ENCODE measurements at regions not wholly inside any gene's neighbourhood (a gene's known extent, or its start where the extent isn't known, plus 50 kb on each side); places are given as distances from the start of the nearest gene placed in this dataset.

- H3K27me3 ChIP-seq (replicated peaks in 2 of 5; ENCODE audit: control insufficient read depth in 4 of 5, insufficient read depth in 5 of 5, low read length in 4 of 5): no peaks in the 10 kb centered on the region
- DNase-seq: no peak
- H3K36me3 ChIP-seq (ENCODE audit: control insufficient read depth in 4 of 4, insufficient read depth in 4 of 4, low read length in 3 of 4): no peaks in the 10 kb centered on the region
- no peaks in the 10 kb centered on the region for H3K4me1 ChIP-seq (ENCODE audit: control extremely low read depth in 1 of 4, control insufficient read depth in 4 of 4, insufficient read depth in 4 of 4, low read length in 3 of 4)
- H3K27ac ChIP-seq (ENCODE audit: insufficient read depth in 1 of 2, low read depth in 1 of 2, low read length in 2 of 2, poor library complexity in 1 of 2, severe bottlenecking in 2 of 2): no peak overlapping the region
- H3K9me3 ChIP-seq (ENCODE audit: control extremely low read depth in 1 of 5, control insufficient read depth in 4 of 5, insufficient read depth in 2 of 5, low read depth in 1 of 5, low read length in 4 of 5): no peaks in the 10 kb centered on the region
- H3K4me3 ChIP-seq (ENCODE audit: control insufficient read depth in 1 of 7, extremely low read depth in 1 of 7, insufficient read depth in 4 of 7, low read depth in 2 of 7, low read length in 6 of 7): no peak overlapping the region
- WGBS (ENCODE audit: insufficient coverage): no CpG with 5 or more reads among the region's 3 CpGs
- ChIA-PET CTCF (no interaction called here), POLR2A (no interaction called here)
Observed at GRCh38 chr13:89738072-89738471, 1609.4 kb upstream of the MIR17HG start.

- Histone ChIP-seq H3K4me3 (ENCODE audit: control insufficient read depth in 1 of 7, extremely low read depth in 1 of 7, insufficient read depth in 4 of 7, low read depth in 2 of 7, low read length in 6 of 7) (no peak overlapping the region), H3K27me3 (replicated peaks in 2 of 5; ENCODE audit: control insufficient read depth in 4 of 5, insufficient read depth in 5 of 5, low read length in 4 of 5) (no peaks in the 10 kb centered on the region), H3K9me3 (ENCODE audit: control extremely low read depth in 1 of 5, control insufficient read depth in 4 of 5, insufficient read depth in 2 of 5, low read depth in 1 of 5, low read length in 4 of 5) (no peaks in the 10 kb centered on the region), H3K36me3 (ENCODE audit: control insufficient read depth in 4 of 4, insufficient read depth in 4 of 4, low read length in 3 of 4) (no peaks in the 10 kb centered on the region), H3K4me1 (ENCODE audit: control extremely low read depth in 1 of 4, control insufficient read depth in 4 of 4, insufficient read depth in 4 of 4, low read length in 3 of 4) (no peaks in the 10 kb centered on the region), H3K27ac (ENCODE audit: insufficient read depth in 1 of 2, low read depth in 1 of 2, low read length in 2 of 2, poor library complexity in 1 of 2, severe bottlenecking in 2 of 2) (no peak overlapping the region)
- ChIA-PET POLR2A (no interaction called here), CTCF (no interaction called here)
- WGBS (ENCODE audit: insufficient coverage): 96% methylated on average over 11 of the region's 15 CpGs
- no peak for DNase-seq
Observed at GRCh38 chr13:89740994-89741685, 1606.3 kb upstream of the MIR17HG start.

- Histone ChIP-seq H3K9me3 (ENCODE audit: control extremely low read depth in 1 of 5, control insufficient read depth in 4 of 5, insufficient read depth in 2 of 5, low read depth in 1 of 5, low read length in 4 of 5) (no peaks in the 10 kb centered on the region), H3K4me3 (ENCODE audit: control insufficient read depth in 1 of 7, extremely low read depth in 1 of 7, insufficient read depth in 4 of 7, low read depth in 2 of 7, low read length in 6 of 7) (no peak overlapping the region), H3K36me3 (ENCODE audit: control insufficient read depth in 4 of 4, insufficient read depth in 4 of 4, low read length in 3 of 4) (no peaks in the 10 kb centered on the region), H3K4me1 (ENCODE audit: control extremely low read depth in 1 of 4, control insufficient read depth in 4 of 4, insufficient read depth in 4 of 4, low read length in 3 of 4) (no peaks in the 10 kb centered on the region), H3K27me3 (replicated peaks in 2 of 5; ENCODE audit: control insufficient read depth in 4 of 5, insufficient read depth in 5 of 5, low read length in 4 of 5) (no peaks in the 10 kb centered on the region), H3K27ac (ENCODE audit: insufficient read depth in 1 of 2, low read depth in 1 of 2, low read length in 2 of 2, poor library complexity in 1 of 2, severe bottlenecking in 2 of 2) (no peak overlapping the region)
- WGBS (ENCODE audit: insufficient coverage): 78% methylated on average over 1 of the region's 2 CpGs
- no peak for DNase-seq
- ChIA-PET POLR2A (no interaction called here), CTCF (no interaction called here)
Observed at GRCh38 chr13:89746554-89746953, 1600.9 kb upstream of the MIR17HG start.

- no CpG with 5 or more reads among the region's 2 CpGs for WGBS (ENCODE audit: insufficient coverage)
- H3K4me1 ChIP-seq (ENCODE audit: control extremely low read depth in 1 of 4, control insufficient read depth in 4 of 4, insufficient read depth in 4 of 4, low read length in 3 of 4): no peaks in the 10 kb centered on the region
- CTCF ChIA-PET: no interaction called here
- H3K27ac ChIP-seq (ENCODE audit: insufficient read depth in 1 of 2, low read depth in 1 of 2, low read length in 2 of 2, poor library complexity in 1 of 2, severe bottlenecking in 2 of 2): no peak overlapping the region
- no peaks in the 10 kb centered on the region for H3K27me3 ChIP-seq (replicated peaks in 2 of 5; ENCODE audit: control insufficient read depth in 4 of 5, insufficient read depth in 5 of 5, low read length in 4 of 5)
- H3K36me3 ChIP-seq (ENCODE audit: control insufficient read depth in 4 of 4, insufficient read depth in 4 of 4, low read length in 3 of 4): no peaks in the 10 kb centered on the region
- POLR2A ChIA-PET: no interaction called here
- no peaks in the 10 kb centered on the region for H3K9me3 ChIP-seq (ENCODE audit: control extremely low read depth in 1 of 5, control insufficient read depth in 4 of 5, insufficient read depth in 2 of 5, low read depth in 1 of 5, low read length in 4 of 5)
- DNase-seq: no peak
- no peak overlapping the region for H3K4me3 ChIP-seq (ENCODE audit: control insufficient read depth in 1 of 7, extremely low read depth in 1 of 7, insufficient read depth in 4 of 7, low read depth in 2 of 7, low read length in 6 of 7)
Observed at GRCh38 chr13:89748716-89749115, 1598.8 kb upstream of the MIR17HG start.

- CTCF ChIA-PET: no interaction called here
- no peak for DNase-seq
Observed at GRCh38 chr13:89749888-89750287, 1597.6 kb upstream of the MIR17HG start.

GRCh38 chr13:89750371-89750770 lies 1597.1 kb upstream of the MIR17HG start:
- POLR2A ChIA-PET: no interaction called here
- no peak overlapping the region for H3K27ac ChIP-seq (ENCODE audit: insufficient read depth in 1 of 2, low read depth in 1 of 2, low read length in 2 of 2, poor library complexity in 1 of 2, severe bottlenecking in 2 of 2)
- WGBS (ENCODE audit: insufficient coverage): no CpG with 5 or more reads among the region's 3 CpGs

More at GRCh38 chr13:89749888-89750287, 1597.6 kb upstream of the MIR17HG start:
- no peaks in the 10 kb centered on the region for H3K27me3 ChIP-seq (replicated peaks in 2 of 5; ENCODE audit: control insufficient read depth in 4 of 5, insufficient read depth in 5 of 5, low read length in 4 of 5)
- no peaks in the 10 kb centered on the region for H3K36me3 ChIP-seq (ENCODE audit: control insufficient read depth in 4 of 4, insufficient read depth in 4 of 4, low read length in 3 of 4)
- no peaks in the 10 kb centered on the region for H3K9me3 ChIP-seq (ENCODE audit: control extremely low read depth in 1 of 5, control insufficient read depth in 4 of 5, insufficient read depth in 2 of 5, low read depth in 1 of 5, low read length in 4 of 5)
- no peak overlapping the region for H3K4me3 ChIP-seq (ENCODE audit: control insufficient read depth in 1 of 7, extremely low read depth in 1 of 7, insufficient read depth in 4 of 7, low read depth in 2 of 7, low read length in 6 of 7)
- no peak overlapping the region for H3K27ac ChIP-seq (ENCODE audit: insufficient read depth in 1 of 2, low read depth in 1 of 2, low read length in 2 of 2, poor library complexity in 1 of 2, severe bottlenecking in 2 of 2)
- POLR2A ChIA-PET: no interaction called here
- no peaks in the 10 kb centered on the region for H3K4me1 ChIP-seq (ENCODE audit: control extremely low read depth in 1 of 4, control insufficient read depth in 4 of 4, insufficient read depth in 4 of 4, low read length in 3 of 4)

GRCh38 chr13:89751432-89751930 lies 1596.0 kb upstream of the MIR17HG start:
- Histone ChIP-seq H3K9me3 (ENCODE audit: control extremely low read depth in 1 of 5, control insufficient read depth in 4 of 5, insufficient read depth in 2 of 5, low read depth in 1 of 5, low read length in 4 of 5) (peaks cover 1 to 8% (median 5%) of the 10 kb centered on the region in 5 experiments), H3K27me3 (replicated peaks in 2 of 5; ENCODE audit: control insufficient read depth in 4 of 5, insufficient read depth in 5 of 5, low read length in 4 of 5) (no peaks in the 10 kb centered on the region), H3K4me1 (ENCODE audit: control extremely low read depth in 1 of 4, control insufficient read depth in 4 of 4, insufficient read depth in 4 of 4, low read length in 3 of 4) (no peaks in the 10 kb centered on the region), H3K4me3 (ENCODE audit: control insufficient read depth in 1 of 7, extremely low read depth in 1 of 7, insufficient read depth in 4 of 7, low read depth in 2 of 7, low read length in 6 of 7) (no peak overlapping the region), H3K36me3 (ENCODE audit: control insufficient read depth in 4 of 4, insufficient read depth in 4 of 4, low read length in 3 of 4) (no peaks in the 10 kb centered on the region), H3K27ac (ENCODE audit: insufficient read depth in 1 of 2, low read depth in 1 of 2, low read length in 2 of 2, poor library complexity in 1 of 2, severe bottlenecking in 2 of 2) (no peak overlapping the region)
- POLR2A ChIA-PET: no interaction called here
- CTCF ChIA-PET: no interaction called here
- no peak for DNase-seq
- 96% methylated on average over 4 of the region's 4 CpGs for WGBS (ENCODE audit: insufficient coverage)

More at GRCh38 chr13:89750371-89750770, 1597.1 kb upstream of the MIR17HG start:
- Histone ChIP-seq H3K36me3 (ENCODE audit: control insufficient read depth in 4 of 4, insufficient read depth in 4 of 4, low read length in 3 of 4) (no peaks in the 10 kb centered on the region), H3K27me3 (replicated peaks in 2 of 5; ENCODE audit: control insufficient read depth in 4 of 5, insufficient read depth in 5 of 5, low read length in 4 of 5) (no peaks in the 10 kb centered on the region), H3K9me3 (ENCODE audit: control extremely low read depth in 1 of 5, control insufficient read depth in 4 of 5, insufficient read depth in 2 of 5, low read depth in 1 of 5, low read length in 4 of 5) (no peaks in the 10 kb centered on the region), H3K4me3 (ENCODE audit: control insufficient read depth in 1 of 7, extremely low read depth in 1 of 7, insufficient read depth in 4 of 7, low read depth in 2 of 7, low read length in 6 of 7) (no peak overlapping the region), H3K4me1 (ENCODE audit: control extremely low read depth in 1 of 4, control insufficient read depth in 4 of 4, insufficient read depth in 4 of 4, low read length in 3 of 4) (no peaks in the 10 kb centered on the region)
- DNase-seq: no peak
- CTCF ChIA-PET: no interaction called here
